Retinal pigment epithelial cell (primary cell): ENCODE measurements at regions not wholly inside any gene's neighbourhood (a gene's known extent, or its start where the extent isn't known, plus 50 kb on each side); places are given as distances from the start of the nearest gene placed in this dataset.

ENCODE experiments used
- DNase-seq: peaks from one replicate; pipeline ENCODE4 v3.0.0-alpha.2; 2010; ENCODE audit warnings: low read depth
- H3K4me3 ChIP-seq: 2 replicates; pipeline ENCODE4 v1.5.1; 2011; ENCODE audit warnings: mild to moderate bottlenecking, low read length, control low read depth, moderate library complexity
- TF ChIP-seq, protein P1 (sequence below): conservative IDR thresholded peaks from 2 replicates; pipeline ENCODE4 v1.5.1; 2011; ENCODE audit warnings: low read depth, low read length, control low read depth, inconsistent platforms

DNA sequence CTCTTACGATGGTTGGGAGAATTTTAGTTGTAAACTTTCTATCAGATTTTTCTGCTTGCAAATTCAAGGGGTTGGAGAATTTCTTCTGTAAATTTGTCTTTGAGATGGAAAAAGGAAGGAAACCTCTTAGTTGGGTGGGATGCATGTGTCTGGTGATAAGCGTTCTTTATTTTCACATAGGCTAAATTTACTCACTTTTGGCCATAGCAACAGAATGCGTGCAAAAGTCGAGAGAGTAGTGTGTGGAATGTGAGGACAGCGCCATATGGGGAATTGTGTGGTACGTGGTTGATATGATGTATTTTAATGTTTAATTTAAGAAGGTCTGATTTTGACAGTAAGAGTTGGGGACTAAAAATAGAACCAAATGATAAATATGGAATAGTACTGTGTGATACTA is 282.2 kb downstream of the TAF11L14 start:
- TF ChIP-seq, protein P1, sequence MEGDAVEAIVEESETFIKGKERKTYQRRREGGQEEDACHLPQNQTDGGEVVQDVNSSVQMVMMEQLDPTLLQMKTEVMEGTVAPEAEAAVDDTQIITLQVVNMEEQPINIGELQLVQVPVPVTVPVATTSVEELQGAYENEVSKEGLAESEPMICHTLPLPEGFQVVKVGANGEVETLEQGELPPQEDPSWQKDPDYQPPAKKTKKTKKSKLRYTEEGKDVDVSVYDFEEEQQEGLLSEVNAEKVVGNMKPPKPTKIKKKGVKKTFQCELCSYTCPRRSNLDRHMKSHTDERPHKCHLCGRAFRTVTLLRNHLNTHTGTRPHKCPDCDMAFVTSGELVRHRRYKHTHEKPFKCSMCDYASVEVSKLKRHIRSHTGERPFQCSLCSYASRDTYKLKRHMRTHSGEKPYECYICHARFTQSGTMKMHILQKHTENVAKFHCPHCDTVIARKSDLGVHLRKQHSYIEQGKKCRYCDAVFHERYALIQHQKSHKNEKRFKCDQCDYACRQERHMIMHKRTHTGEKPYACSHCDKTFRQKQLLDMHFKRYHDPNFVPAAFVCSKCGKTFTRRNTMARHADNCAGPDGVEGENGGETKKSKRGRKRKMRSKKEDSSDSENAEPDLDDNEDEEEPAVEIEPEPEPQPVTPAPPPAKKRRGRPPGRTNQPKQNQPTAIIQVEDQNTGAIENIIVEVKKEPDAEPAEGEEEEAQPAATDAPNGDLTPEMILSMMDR, result no peak
- DNase-seq, result no peak
- H3K4me3 ChIP-seq, result no peak overlapping the region

DNA sequence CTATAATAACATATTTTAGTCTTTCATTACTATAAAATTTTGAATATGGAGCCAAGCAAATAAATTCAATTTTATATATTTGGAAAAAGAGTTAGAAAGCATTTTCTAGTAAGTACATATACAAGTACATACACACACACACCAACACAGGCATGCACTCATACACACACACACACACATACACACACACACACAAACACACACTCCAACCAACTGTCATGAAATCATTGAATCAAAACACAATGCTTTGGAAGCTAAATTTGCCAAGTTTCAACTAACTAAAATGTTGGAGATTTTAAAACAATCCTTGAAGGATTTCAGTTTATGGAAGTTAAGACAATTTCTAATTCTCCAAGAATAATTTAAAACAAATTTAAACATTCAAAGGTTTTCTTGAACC is 283.2 kb downstream of the TAF11L14 start:
- no peak for DNase-seq
- TF ChIP-seq, protein P1, result no peak
- H3K4me3 ChIP-seq, result no peak overlapping the region

DNA sequence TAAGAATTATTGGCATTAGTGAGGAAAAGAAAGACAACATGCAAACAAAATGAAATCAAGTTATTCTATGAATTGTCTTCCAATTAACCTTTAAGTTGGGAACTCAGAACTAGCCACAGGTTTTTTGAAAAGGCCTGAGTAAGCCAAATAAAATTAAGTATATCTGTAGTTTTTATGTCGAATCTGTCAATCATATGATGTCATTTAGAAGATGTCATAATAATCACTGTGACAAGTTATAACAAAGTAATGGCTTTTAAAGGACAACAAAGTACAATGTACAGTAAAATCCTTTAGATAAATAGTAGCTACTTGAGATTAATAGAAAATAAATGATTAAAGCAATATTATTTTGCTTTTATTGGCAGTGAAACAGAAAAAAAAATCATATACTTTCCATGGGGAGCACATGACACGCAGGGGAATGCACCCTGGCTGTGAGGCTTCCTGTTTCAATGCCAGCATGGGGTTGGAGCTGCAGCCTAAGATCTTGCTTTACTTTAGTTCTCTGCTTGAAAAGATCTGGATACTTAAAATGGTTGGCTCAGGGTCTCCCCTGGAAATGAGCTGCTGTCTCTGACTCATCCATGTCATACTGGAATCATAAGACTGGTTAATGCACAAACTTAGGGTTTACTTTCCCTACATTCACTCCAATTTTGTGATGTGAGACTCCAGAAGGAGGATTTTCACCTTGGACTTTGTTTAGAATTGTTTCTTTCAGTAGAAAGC is 284.3 kb downstream of the TAF11L14 start:
- peak; percentile 84 for DNase-seq
- TF ChIP-seq, protein P1, result no peak

DNA sequence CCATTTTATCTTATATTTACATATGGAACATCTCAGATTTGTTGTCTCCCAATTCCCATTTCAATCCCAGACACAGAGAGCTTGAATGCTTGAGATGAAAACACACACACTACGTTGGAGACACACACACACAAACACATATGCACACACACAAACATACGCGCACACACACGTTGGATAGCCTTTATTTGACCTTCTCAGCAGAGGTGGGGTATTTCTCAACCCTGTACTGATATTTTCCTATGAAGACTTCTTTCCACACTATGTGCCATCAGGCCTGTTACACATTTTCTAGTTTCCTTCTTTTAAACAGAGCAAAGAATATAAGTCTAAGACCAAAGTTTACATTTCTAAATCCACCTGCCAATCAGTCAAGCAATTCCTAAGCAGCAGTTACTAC is 291.0 kb downstream of the TAF11L14 start:
- TF ChIP-seq, protein P1, result no peak
- no peak overlapping the region for H3K4me3 ChIP-seq
- no peak for DNase-seq

More for the DNA sequence above, 284.3 kb downstream of the TAF11L14 start:
- H3K4me3 ChIP-seq, result no peak overlapping the region

DNA sequence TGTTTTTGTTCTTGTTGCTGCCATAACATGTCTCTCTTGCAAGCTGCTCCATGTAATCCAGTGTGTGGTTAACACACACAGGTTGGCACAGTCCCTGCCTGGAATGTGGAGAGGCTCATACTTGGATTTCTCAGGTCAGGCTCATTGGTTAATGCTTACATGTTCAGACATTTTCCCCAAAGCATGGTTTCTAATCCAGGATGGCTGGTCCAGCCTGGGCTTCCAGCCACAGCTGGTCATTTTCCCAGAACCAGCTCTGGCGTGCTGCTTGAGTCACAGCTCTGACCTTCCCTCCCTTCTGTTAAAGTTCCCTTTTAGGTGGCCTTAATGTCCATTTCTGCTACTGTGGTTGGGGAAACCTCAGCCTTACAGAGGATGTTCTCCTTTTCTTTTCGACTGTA is 294.3 kb downstream of the TAF11L14 start:
- peak; percentile 53 for DNase-seq
- TF ChIP-seq, protein P1, result no peak
- no peak overlapping the region for H3K4me3 ChIP-seq

DNA sequence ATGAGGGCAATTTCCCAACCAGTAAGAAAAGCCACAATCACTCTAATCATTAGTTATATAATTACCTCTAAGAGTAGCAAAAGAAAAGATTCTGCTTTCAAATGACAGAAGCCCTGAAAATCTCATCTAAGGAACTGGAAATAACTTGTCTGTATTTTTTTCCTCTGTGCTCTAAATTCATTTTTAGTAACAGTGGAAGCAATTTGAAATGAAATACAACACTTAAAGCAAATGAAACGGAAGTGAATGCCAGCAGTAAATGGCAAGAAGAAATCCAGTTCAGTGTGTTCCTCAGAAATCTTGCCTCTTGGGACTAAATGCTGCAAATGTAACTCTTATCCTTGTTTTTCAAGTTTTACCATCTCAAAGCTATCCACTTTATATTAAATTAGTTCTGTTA is 294.9 kb downstream of the TAF11L14 start:
- H3K4me3 ChIP-seq, result no peak overlapping the region
- TF ChIP-seq, protein P1, result no peak
- no peak for DNase-seq

DNA sequence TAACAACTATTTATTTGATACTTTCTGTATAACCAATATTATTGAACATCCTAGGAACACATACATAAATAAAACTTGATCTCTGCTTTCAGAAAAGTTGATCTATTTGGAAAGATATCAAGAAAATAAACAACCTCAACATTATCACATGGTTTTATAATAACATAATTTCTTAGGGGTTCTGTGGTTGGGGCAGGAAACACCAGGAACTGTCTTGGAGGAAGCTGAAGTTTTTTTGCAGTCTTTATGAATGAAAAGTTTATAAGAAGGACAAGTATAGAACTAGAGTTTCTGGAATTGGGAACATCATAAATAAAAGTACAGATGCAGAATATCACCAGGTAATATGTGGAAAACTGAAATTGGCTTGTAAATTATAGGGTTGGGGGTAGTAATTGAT is 296.1 kb downstream of the TAF11L14 start:
- no peak overlapping the region for H3K4me3 ChIP-seq
- TF ChIP-seq, protein P1, result no peak
- no peak for DNase-seq
